ENCODE measurements at regions not wholly inside any gene's neighbourhood (a gene's known extent, or its start where the extent isn't known, plus 50 kb on each side); places are given as distances from the start of the nearest gene placed in this dataset.
"Not testable (repeated sequence)": the region's sequence is repeated elsewhere in the genome, so short reads cannot be mapped to it uniquely, and the experiment has no call there.

DNA sequence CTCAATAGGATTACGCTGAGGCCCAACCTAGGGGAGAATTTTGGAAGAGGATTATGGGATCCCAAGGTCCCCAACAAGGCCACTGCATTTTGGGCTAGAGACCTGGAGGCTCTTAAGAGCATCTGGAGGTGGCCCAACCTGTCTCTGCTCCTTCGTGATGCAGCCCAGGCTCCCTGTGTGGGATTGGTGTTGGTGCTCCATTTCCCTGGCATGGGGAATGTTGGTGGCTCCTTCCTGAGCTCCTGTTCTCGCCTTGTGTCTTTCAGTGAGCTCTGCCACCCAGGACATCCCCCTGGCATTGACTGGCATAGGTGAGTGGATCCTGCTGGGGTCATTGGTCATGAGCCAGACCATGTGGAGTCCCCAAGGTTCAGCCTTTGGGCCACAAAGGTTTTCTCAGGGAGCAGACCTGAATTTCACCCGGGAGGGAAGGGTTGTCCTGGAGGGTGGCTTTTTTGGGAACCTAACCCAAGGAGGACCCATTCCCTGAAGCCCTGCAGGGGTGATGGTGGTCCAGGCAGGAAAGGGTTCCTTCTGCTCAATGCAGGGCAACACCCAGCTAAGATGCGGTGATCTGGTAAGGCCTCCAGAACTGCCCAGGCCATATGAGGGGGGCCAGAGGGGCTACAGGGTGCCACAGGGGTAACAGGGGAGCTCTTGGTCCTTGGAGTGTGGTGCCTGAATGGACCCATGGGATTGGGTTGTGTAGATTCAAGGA is 202.5 kb downstream of the UBE3A start:
- DNase-seq (ENCODE audit: low spot score), result no peak

DNA sequence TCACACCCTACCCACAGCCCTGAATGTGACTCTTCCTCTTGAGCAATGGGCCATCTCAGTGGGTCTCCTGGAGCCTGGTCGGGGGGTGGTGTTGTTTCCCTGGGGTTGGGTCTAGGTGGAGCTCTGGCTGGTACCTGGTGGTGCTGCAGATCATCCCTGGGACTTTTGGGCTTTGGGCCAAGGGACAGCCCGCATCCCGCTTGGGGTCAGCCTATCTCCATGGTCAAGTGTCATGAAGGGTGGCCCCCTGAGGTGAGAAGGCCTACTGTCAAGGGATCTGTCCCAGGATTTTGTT is 202.0 kb downstream of the UBE3A start:
- no peak for DNase-seq (ENCODE audit: low spot score)

DNA sequence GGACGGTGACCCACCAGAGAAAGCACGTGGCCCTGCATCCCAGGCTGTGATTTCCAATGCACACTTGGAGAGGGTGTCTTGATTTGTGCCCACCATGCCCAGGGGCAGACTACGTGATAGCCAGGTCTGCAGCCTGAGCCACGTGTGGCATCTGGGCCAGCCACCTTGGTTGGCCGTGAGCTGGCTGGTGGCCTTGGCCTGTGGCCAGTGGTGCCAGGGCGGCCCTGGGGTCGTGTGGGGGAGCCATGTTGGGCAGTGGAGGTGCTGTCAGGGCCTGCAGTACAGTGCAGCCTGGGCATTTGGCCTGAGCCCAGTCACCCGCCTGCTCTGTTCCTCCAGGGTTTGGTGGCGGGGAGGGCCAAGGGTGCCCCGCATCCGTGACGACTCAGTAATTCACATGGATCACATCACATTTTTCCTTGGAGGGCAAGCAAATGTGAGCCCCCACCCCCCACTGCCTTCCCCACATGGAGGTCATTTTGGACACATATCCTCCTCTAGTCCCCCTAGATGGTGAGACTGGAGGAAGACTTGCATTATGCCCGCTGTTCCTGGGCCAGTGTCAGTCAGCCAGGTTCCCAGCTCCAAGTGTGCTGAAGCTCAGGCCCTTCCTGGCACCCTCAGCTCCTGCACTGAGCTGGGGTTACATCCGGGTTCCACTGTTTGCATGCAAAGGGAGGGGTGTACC is 201.4 kb downstream of the UBE3A start:
- no peak for DNase-seq (ENCODE audit: low spot score)

- no peak for DNase-seq (ENCODE audit: low spot score)
These were observed 200.7 kb downstream of the UBE3A start for GRCh38 chr15:25238126-25238525.

GRCh38 chr15:25238716-25239470 is 199.9 kb downstream of the UBE3A start:
- no peak for DNase-seq (ENCODE audit: low spot score)

DNA sequence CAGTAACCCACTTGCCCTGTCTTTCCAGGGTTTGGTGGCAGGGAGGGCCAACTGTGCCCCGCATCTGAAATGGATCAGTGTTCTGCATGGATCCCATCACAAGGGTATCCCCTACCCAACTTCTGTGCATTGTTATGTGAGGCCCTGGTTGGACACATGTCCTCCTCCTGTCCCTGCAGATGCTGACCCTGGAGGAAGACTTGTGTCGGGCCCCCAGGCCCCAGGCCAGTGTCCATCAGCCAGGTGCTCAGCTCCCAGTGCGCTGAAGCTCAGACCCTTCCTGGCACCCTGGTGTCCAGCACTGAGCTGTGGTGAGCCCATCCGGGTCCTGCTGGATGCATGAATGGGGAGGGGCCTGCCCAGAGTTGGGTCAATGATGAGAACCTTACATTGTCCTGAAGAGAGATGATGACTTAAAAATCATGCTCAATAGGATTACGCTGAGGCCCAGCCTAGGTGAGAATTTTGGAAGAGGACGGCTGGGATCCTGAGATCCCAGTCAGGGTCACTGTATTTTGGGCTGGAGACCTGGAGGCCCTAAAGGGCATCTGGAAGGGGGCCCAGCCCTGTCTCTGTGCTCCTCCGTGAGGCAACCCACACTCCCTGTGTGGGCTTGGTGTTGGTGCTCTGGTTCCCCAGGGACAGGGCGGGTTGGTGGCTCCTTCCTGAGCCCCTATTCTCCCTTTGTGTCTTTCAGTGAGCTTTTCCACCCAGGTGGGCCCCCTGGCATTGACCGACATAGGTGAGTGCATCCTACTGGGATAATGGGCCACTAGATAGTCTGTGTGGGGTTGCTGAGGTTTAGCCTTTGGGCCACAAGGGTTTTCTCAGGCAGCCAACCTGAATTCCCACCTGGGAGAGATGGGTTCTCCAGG is 199.1 kb downstream of the UBE3A start:
- DNase-seq (ENCODE audit: low spot score), result no peak

GRCh38 chr15:25240461-25241021 is 198.3 kb downstream of the UBE3A start:
- DNase-seq (ENCODE audit: low spot score), result no peak

GRCh38 chr15:25241241-25241801 is 197.5 kb downstream of the UBE3A start:
- no peak for DNase-seq (ENCODE audit: low spot score)

- DNase-seq (ENCODE audit: low spot score), result no peak
These were observed 196.5 kb downstream of the UBE3A start for GRCh38 chr15:25242166-25242879.

DNA sequence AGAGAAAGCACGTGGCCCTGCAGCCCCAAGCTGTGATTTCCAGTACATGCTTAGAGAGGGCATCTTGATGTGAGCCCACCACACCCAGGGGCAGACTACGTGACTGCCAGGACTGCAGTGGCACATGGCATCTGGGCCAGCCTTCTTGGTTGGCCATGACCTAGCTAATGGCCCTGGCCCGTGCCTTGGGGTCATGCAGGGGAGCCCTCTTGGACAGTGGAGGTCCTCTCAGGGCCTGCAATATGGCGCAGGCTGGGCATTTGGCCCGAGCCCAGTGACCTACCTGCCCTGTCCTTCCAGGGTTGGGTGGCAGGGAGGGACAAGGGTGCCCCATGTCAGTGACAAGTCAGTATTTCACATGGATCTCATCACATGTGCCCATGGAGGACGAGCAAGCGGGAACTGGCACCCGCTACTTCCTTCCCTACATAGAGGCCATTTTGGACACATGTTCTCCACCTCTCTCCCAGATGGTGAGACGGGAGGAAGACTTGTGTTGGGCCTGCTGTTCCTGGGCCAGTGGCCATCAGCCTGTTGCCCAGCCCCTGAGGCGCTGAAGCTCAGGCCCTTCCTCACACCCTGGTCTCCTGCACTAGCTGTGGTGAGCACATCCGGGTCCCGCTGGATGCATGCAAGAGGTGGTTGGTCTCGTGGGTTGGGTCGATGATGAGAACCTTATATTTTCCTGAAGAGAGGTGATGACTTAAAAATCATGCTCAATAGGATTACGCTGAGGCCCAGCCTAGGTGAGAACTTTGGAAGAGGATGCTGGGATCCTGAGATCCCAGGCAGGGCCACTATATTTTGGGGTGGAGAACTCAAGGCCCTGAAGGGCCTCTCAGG is 195.6 kb downstream of the UBE3A start:
- DNase-seq (ENCODE audit: low spot score), result no peak

- DNase-seq (ENCODE audit: low spot score), result no peak
These were observed 195.1 kb downstream of the UBE3A start for GRCh38 chr15:25243800-25244097.

- no peak for DNase-seq (ENCODE audit: low spot score)
These were observed 193.9 kb downstream of the UBE3A start for GRCh38 chr15:25244731-25245585.

- no peak for DNase-seq (ENCODE audit: low spot score)
These were observed 192.8 kb downstream of the UBE3A start for GRCh38 chr15:25245801-25246622.

- DNase-seq (ENCODE audit: low spot score), result no peak
These were observed 192.0 kb downstream of the UBE3A start for GRCh38 chr15:25246641-25247406.

GRCh38 chr15:25247407-25248038 is 191.3 kb downstream of the UBE3A start:
- no peak for DNase-seq (ENCODE audit: low spot score)

DNA sequence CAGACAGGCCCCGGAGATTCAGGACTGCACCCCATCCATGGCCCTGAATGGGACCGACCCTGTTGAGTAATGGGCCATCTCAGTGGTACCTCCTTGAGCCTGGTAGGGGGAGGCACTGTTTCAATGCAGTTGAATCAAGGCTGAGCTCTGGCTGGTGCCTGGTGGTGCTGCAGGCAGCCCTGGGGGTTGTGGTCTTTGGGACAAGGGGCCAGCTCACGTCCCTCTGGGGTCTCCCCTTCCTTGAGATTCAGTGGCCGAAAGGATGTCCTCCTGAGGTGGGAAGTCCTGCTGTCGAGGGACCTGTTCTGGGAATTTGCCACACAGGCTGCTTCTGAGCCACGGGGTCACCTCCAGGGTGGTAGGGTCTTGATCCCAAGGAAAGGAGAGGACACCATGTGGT is 190.7 kb downstream of the UBE3A start:
- not testable (repeated sequence) for DNase-seq (ENCODE audit: low spot score)

GRCh38 chr15:25248583-25249235 is 190.1 kb downstream of the UBE3A start:
- DNase-seq (ENCODE audit: low spot score), result no peak
